Activated naive CD8-positive, alpha-beta T cell treated with anti-CD3 and anti-CD28 coated beads, Interleukin-2, amount 10 ng/mL, durations not matched to agents 7 days and 5 days (primary cell): ENCODE measurements at regions not wholly inside any gene's neighbourhood (a gene's known extent, or its start where the extent isn't known, plus 50 kb on each side); places are given as distances from the start of the nearest gene placed in this dataset.
"Not testable (repeated sequence)": the region's sequence is repeated elsewhere in the genome, so short reads cannot be mapped to it uniquely, and the experiment has no call there.

Source experiments
- ATAC-seq: fragments of 150-1000 bp; cut with Tn5 transposase; one replicate; pipeline ENCODE4 v1.10.0; 2021; ENCODE audit warnings: low read depth, moderate library complexity
- POLR2A ChIA-PET: fragments of 350-600 bp; sonication (Branson Sonifier 250); formaldehyde crosslinking; loops from one replicate; lab custom pipeline; 2021; ENCODE audit warnings: antibody characterized with exemption; lab: Charles Lee
- DNase-seq: peaks from one replicate; pipeline ENCODE4 v3.0.0; 2021
- H3K27ac Mint-ChIP-seq: one replicate; pipeline ENCODE4 v1.8.0; 2022; ENCODE audit warnings: mild to moderate bottlenecking, mixed read lengths
- H3K27me3 Mint-ChIP-seq: one replicate; pipeline ENCODE4 v1.8.0; 2022; ENCODE audit warnings: mild to moderate bottlenecking, moderate library complexity, mixed read lengths
- H3K36me3 Mint-ChIP-seq: one replicate; pipeline ENCODE4 v1.8.0; 2021; ENCODE audit warnings: mild to moderate bottlenecking, mixed read lengths
- H3K4me1 Mint-ChIP-seq: one replicate; pipeline ENCODE4 v1.8.0; 2021; ENCODE audit warnings: mixed read lengths
- H3K4me3 Mint-ChIP-seq: one replicate; pipeline ENCODE4 v1.8.0; 2022; ENCODE audit warnings: mild to moderate bottlenecking, moderate library complexity, mixed read lengths
- H3K9me3 Mint-ChIP-seq: one replicate; pipeline ENCODE4 v1.8.0; 2021; ENCODE audit warnings: mixed read lengths

DNA sequence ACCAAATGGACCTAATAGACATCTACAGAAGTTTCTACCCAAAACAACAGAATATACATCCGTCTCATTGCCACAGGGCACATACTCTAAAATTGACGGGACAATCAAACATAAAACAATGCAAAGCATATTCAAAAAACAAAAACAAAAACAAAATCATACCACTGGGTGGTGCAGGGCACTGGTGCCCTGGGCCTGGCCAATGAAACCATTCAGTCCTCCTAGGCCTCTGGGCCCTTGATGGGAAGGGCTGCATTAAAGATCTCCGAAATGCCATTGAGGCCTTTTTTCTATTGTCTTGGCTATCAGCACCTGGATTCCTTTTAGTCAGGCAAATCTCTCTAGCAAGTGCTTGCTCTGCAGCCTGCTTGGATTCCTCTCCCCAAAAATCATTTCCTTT, 213.9 kb upstream of the ZCCHC13 start:
- Mint-ChIP-seq H3K4me1 (no peaks in the 10 kb centered on the region), H3K4me3 (no peak overlapping the region), H3K27me3 (no peaks in the 10 kb centered on the region), H3K9me3 (peaks cover 4% of the 10 kb centered on the region), H3K36me3 (no peaks in the 10 kb centered on the region), H3K27ac (no peak overlapping the region)
- DNase-seq (no peak), ATAC-seq (no peak)
- POLR2A ChIA-PET = no interaction called here

GRCh38 chrX:74085642-74086236, 218.2 kb upstream of the ZCCHC13 start:
- Mint-ChIP-seq H3K36me3 (no peaks in the 10 kb centered on the region), H3K4me1 (no peaks in the 10 kb centered on the region)
- no peak for ATAC-seq

DNA sequence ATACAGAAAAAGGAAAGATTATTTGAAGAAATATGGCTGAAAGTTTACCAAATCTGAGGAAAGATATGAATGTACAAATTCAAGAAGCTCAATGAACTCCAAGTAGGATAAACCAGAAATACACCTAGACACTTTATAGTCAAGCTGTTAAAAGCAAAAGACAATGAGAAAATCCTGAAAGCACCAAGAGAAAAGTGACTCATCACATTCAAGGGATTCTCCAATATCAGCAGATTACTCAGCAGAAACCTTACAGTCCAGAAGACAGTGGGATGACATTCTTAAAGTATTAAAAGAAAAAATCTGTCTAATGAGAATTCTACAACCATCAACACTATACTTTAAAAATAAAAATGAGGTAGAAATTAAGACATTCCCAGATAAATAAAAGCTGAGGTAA, 223.8 kb upstream of the ZCCHC13 start:
- Mint-ChIP-seq H3K4me3 (no peak overlapping the region), H3K9me3 (peaks cover 12% of the 10 kb centered on the region), H3K27me3 (no peaks in the 10 kb centered on the region), H3K4me1 (no peaks in the 10 kb centered on the region), H3K36me3 (peaks cover 4% of the 10 kb centered on the region), H3K27ac (no peak overlapping the region)
- ATAC-seq (no peak), DNase-seq (no peak)
- POLR2A ChIA-PET = no interaction called here

More at GRCh38 chrX:74085642-74086236, 218.2 kb upstream of the ZCCHC13 start:
- peaks cover 6% of the 10 kb centered on the region for H3K9me3 Mint-ChIP-seq
- no peak overlapping the region for H3K4me3 Mint-ChIP-seq
- DNase-seq = no peak
- no peaks in the 10 kb centered on the region for H3K27me3 Mint-ChIP-seq
- H3K27ac Mint-ChIP-seq = no peak overlapping the region
- POLR2A ChIA-PET = no interaction called here

DNA sequence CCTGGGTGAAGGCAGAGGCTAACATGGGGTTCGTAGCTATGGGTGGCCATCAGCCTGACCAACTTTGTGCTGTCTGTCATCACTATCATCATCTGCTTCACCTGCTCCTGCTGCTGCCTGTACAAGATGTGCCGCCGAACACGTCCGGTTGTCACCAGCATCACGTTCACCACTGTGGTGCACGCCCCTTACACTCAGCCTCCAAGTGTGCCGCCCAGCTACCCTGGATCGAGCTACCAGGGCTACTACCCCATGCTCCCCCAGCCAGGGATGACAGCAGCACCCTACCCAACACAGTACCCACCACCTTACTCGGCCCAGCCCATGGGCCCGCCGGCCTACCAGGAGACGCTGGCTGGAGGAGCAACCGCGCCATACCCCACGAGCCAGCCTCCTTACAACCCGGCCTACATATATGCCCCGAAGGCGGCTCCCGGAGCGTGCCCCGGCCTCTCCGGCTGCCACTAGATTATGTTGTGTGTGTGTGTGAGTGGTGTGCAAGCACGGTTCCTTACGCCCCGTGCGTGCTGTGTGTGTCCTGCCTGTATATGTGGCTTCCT, 213.4 kb upstream of the XIST start:
- Mint-ChIP-seq H3K9me3 (peaks cover 4% of the 10 kb centered on the region), H3K27ac (no peak overlapping the region), H3K36me3 (no peaks in the 10 kb centered on the region), H3K4me1 (peaks cover 6% of the 10 kb centered on the region), H3K27me3 (no peaks in the 10 kb centered on the region), H3K4me3 (no peak overlapping the region)
- POLR2A ChIA-PET = no interaction called here
- no peak for ATAC-seq
- DNase-seq = no peak

DNA sequence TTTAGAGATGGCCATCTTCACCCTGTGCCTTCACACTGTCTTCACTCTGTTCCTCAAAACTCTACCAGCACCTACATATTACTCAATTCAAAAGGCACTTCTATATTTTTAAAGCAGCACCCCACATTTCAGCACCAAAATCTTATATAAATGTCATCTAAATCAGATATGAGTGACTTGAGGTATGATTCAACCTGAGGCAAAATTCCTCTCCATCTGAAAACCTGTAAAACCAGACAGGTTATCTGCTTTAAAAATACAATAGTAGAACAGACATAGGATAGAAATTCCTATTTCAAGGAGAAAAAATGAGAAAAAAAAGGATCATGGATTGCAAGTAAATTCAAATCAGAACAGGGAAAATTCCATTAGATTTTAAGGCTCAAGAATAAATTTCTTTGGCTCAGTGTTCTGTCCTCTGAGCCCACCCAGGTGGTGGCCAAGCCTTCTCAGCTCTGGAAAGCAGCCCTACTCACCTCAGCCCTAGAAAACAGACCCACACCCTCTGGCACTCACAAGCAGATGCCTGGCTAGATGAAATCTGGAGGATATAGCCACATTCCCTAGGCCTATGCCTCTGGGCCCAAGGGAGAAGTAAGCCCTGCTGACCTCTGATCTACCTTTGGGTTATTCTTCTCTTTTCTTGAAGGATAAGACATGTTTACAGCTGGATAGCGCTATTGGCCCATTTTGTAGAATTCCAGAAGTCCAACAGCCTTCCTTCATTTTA, 211.1 kb upstream of the XIST start:
- no peaks in the 10 kb centered on the region for H3K27me3 Mint-ChIP-seq
- ATAC-seq = no peak
- no peaks in the 10 kb centered on the region for H3K36me3 Mint-ChIP-seq
- H3K9me3 Mint-ChIP-seq = peaks cover 4% of the 10 kb centered on the region
- no peak overlapping the region for H3K27ac Mint-ChIP-seq
- no peak overlapping the region for H3K4me3 Mint-ChIP-seq
- peaks cover 3% of the 10 kb centered on the region for H3K4me1 Mint-ChIP-seq
- no peak for DNase-seq
- POLR2A ChIA-PET = no interaction called here

DNA sequence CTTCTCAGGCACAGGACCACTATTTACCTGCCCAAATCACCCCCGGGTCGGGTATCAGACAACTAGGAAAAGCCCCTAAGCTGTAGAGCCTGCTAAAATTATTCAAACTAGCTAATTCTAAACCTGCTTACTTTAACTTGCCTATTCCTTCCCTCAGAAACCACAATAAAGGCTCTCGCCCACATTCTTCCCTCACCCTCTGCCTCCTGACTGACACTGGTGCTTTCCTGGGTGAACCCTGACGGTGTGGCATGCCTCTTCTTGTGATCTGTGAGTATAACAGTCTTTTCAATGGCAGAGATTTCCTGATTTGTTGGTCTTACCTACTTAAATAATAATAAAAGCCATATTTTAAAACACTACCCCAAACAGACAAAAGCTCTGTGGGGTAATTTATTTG, 209.4 kb upstream of the XIST start:
- DNase-seq (no peak), ATAC-seq (no peak)
- no peak overlapping the region for H3K4me3 Mint-ChIP-seq

GRCh38 chrX:74049126-74049525, 196.6 kb upstream of the XIST start:
- Mint-ChIP-seq H3K36me3 (no peaks in the 10 kb centered on the region), H3K9me3 (peaks cover 3% of the 10 kb centered on the region), H3K27me3 (no peaks in the 10 kb centered on the region), H3K4me3 (no peak overlapping the region), H3K4me1 (no peaks in the 10 kb centered on the region), H3K27ac (no peak overlapping the region)
- ATAC-seq (no peak), DNase-seq (no peak)
- POLR2A ChIA-PET = no interaction called here

More for the DNA sequence above, 209.4 kb upstream of the XIST start:
- Mint-ChIP-seq H3K27ac (no peak overlapping the region), H3K4me1 (peaks cover 3% of the 10 kb centered on the region), H3K36me3 (no peaks in the 10 kb centered on the region), H3K27me3 (no peaks in the 10 kb centered on the region), H3K9me3 (no peaks in the 10 kb centered on the region)
- POLR2A ChIA-PET = no interaction called here

DNA sequence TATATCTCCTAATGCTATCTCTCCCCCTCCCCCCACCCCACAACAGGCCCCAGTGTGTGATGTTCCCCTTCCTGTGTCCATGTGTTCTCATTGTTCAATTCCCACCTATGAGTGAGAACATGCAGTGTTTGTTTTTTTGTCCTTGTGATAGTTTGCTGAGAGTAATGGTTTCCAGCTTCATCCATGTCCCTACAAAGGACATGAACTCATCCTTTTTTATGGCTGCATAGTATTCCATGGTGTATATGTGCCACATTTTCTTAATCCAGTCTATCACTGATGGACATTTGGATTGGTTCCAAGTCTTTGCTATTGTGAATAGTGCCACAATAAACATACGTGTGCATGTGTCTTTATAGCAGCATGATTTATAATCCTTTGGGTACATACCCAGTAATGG, 181.6 kb upstream of the XIST start:
- H3K9me3 Mint-ChIP-seq, H3K27ac Mint-ChIP-seq: not testable (repeated sequence)

DNA sequence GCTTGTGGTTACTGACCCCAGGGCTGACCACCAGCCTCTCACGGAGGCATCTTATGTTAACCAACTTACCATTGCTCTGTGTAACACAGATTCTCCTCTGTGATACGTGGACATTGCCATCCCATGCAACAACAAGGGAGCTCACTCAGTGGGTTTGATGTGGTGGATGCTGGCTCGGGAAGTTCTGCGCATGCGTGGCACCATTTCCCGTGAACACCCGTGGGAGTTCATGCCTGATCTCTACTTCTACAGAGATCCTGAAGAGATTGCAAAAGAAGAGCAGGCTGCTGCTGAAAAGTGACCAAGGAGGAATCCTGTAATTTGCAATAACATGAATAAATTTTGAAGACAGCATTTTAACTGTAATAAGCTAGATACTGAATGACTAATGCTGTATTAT, 179.0 kb upstream of the XIST start:
- DNase-seq, H3K4me1 Mint-ChIP-seq, POLR2A ChIA-PET: not testable (repeated sequence)

More for the DNA sequence above, 181.6 kb upstream of the XIST start:
- H3K4me3 Mint-ChIP-seq, DNase-seq, POLR2A ChIA-PET, H3K4me1 Mint-ChIP-seq, H3K27me3 Mint-ChIP-seq, ATAC-seq, H3K36me3 Mint-ChIP-seq: not testable (repeated sequence)

GRCh38 chrX:74030766-74031165, 178.3 kb upstream of the XIST start:
- POLR2A ChIA-PET, DNase-seq, H3K27me3 Mint-ChIP-seq, H3K27ac Mint-ChIP-seq, H3K4me1 Mint-ChIP-seq, H3K36me3 Mint-ChIP-seq, H3K9me3 Mint-ChIP-seq, H3K4me3 Mint-ChIP-seq, ATAC-seq: not testable (repeated sequence)

More for the DNA sequence above, 179.0 kb upstream of the XIST start:
- not testable (repeated sequence) for H3K36me3 Mint-ChIP-seq, H3K4me3 Mint-ChIP-seq, ATAC-seq, H3K9me3 Mint-ChIP-seq, H3K27me3 Mint-ChIP-seq, H3K27ac Mint-ChIP-seq

GRCh38 chrX:74025145-74025544, 172.6 kb upstream of the XIST start:
- ATAC-seq, H3K4me3 Mint-ChIP-seq, POLR2A ChIA-PET, H3K9me3 Mint-ChIP-seq, H3K36me3 Mint-ChIP-seq, H3K27ac Mint-ChIP-seq, H3K27me3 Mint-ChIP-seq, H3K4me1 Mint-ChIP-seq, DNase-seq: not testable (repeated sequence)

DNA sequence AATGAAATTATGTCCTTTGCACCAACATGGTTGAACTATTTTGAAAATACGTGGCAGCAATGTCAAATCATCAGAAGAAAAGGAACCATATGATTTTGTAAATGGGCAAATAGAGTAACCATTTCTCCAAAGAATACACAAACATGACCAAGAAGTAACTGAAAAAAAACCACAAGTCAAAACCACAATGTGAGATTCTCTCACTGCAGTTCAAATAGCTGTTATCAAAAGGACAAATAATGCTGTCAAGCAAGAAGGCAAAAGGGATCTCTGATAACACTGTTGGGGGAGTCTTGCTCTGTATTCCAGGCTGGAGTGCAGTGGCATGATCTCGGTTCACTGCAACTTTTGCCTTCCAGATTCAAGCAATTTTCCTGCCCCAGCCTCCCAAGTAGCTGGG, 170.7 kb upstream of the XIST start:
- DNase-seq (no peak), ATAC-seq (no peak)
- POLR2A ChIA-PET = no interaction called here
- Mint-ChIP-seq H3K27ac (no peak overlapping the region), H3K9me3 (peaks cover 3% of the 10 kb centered on the region), H3K4me3 (no peak overlapping the region), H3K36me3 (no peaks in the 10 kb centered on the region), H3K4me1 (no peaks in the 10 kb centered on the region), H3K27me3 (no peaks in the 10 kb centered on the region)

DNA sequence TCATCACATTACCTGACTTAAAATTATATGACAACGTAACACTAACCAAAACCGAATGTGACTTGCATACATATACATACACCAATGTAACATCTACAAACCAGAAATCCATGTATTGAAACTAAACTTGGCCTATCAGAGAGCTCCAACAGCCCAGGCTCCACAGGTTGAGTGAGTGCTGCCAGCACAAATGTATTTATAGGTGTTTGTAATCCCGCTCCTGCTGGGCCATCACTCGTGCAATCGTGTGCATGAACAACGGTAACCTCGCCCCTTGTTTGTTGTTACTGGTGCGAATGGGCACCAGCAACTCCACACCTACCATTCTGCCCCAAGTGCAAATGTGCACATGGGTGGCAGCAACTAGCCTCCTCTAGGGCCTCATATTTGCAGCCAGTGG, 165.7 kb upstream of the XIST start:
- no peaks in the 10 kb centered on the region for H3K36me3 Mint-ChIP-seq
- ATAC-seq (no peak), DNase-seq (no peak)
- no peak overlapping the region for H3K27ac Mint-ChIP-seq
- H3K4me3 Mint-ChIP-seq = no peak overlapping the region
- POLR2A ChIA-PET = no interaction called here
- no peaks in the 10 kb centered on the region for H3K4me1 Mint-ChIP-seq
- H3K27me3 Mint-ChIP-seq = no peaks in the 10 kb centered on the region
- H3K9me3 Mint-ChIP-seq = no peaks in the 10 kb centered on the region

DNA sequence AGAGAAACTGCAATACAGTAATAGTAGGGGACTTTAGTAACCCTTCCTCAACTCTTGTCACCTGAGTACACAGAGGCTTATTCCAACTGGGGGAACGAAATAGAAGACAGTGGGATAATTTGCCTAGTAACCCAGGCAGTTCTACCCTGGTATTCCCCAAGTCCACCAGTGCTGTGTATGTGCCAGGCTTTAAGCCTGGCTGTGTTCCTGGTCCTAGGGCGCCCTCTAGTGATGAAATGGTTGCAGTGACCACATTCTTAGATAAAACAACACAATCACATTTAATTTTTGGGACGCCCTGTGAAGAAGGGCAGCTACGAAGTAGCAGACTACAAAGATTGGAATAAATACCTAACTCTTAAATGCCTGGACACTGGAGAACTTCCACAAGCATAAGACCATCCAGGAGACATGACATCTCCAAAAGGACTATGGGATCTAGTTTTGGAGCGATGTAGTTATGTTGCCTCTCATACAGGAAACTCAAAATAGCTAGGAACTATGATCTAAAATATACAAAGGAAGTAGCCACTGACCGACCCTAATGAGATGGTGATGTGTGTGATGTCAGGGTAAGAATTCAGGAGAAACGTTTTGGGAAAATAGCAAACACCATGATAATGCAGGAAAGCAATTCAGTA, 163.0 kb upstream of the XIST start:
- H3K4me1 Mint-ChIP-seq = no peaks in the 10 kb centered on the region
- H3K36me3 Mint-ChIP-seq = no peaks in the 10 kb centered on the region
- H3K27me3 Mint-ChIP-seq = no peaks in the 10 kb centered on the region
- peak; percentile 67 for ATAC-seq
- no peak overlapping the region for H3K4me3 Mint-ChIP-seq
- POLR2A ChIA-PET = no interaction called here
- peak; percentile 27 for DNase-seq
- H3K27ac Mint-ChIP-seq = no peak overlapping the region
- H3K9me3 Mint-ChIP-seq = no peaks in the 10 kb centered on the region
